Neural progenitor cell (in vitro differentiated cells): ENCODE measurements at regions not wholly inside any gene's neighbourhood (a gene's known extent, or its start where the extent isn't known, plus 50 kb on each side); places are given as distances from the start of the nearest gene placed in this dataset.

ENCODE experiments used
- DNase-seq: peaks from one replicate; pipeline ENCODE4 v3.0.0-alpha.2; 2016; ENCODE audit warnings: low spot score
- H2AFZ ChIP-seq: fragments of 200-600 bp; sonication (generic); replicated peaks from 2 replicates; pipeline ENCODE4 v1.6.1; 2016; ENCODE audit warnings: antibody characterized with exemption
- H3F3A ChIP-seq: fragments of 200-600 bp; sonication (generic); 2 replicates; pipeline ENCODE4 v1.6.1; 2016; ENCODE audit warnings: antibody characterized with exemption, low read depth
- H3K27ac ChIP-seq: fragments of 200-600 bp; sonication (generic); 2 replicates; pipeline ENCODE4 v1.5.1; 2016; ENCODE audit warnings: mild to moderate bottlenecking
- H3K27me3 ChIP-seq: fragments of 200-600 bp; sonication (generic); 2 replicates; pipeline ENCODE4 v1.6.1; 2016; ENCODE audit warnings: mild to moderate bottlenecking, moderate library complexity
- H3K36me3 ChIP-seq: fragments of 200-600 bp; sonication (generic); 2 replicates; pipeline ENCODE4 v1.5.1; 2016
- H3K4me1 ChIP-seq: fragments of 200-600 bp; sonication (generic); 2 replicates; pipeline ENCODE4 v1.6.1; 2016; ENCODE audit warnings: mixed run types
- H3K4me2 ChIP-seq: fragments of 200-600 bp; sonication (generic); 2 replicates; pipeline ENCODE4 v1.6.1; 2016
- H3K4me3 ChIP-seq: fragments of 200-600 bp; sonication (generic); 2 replicates; pipeline ENCODE4 v1.5.1; 2016
- H3K79me2 ChIP-seq: fragments of 200-600 bp; sonication (generic); 2 replicates; pipeline ENCODE4 v1.6.1; 2016; ENCODE audit warnings: low read depth
- H3K9ac ChIP-seq: fragments of 200-600 bp; sonication (generic); 2 replicates; pipeline ENCODE4 v1.6.1; 2016
- H3K9me3 ChIP-seq: fragments of 200-600 bp; sonication (generic); 2 replicates; pipeline ENCODE4 v1.5.1; 2016; ENCODE audit warnings: low read depth
- H4K20me1 ChIP-seq: fragments of 200-600 bp; sonication (generic); 2 replicates; pipeline ENCODE4 v1.6.1; 2016; ENCODE audit warnings: low read depth
- H3K27ac Mint-ChIP-seq: 3 replicates; pipeline ENCODE4 v1.8.0; 2021; ENCODE audit warnings: mixed read lengths
- H3K27me3 Mint-ChIP-seq: 2 replicates; pipeline ENCODE4 v1.8.0; 2022; ENCODE audit warnings: low read depth, mild to moderate bottlenecking, inconsistent platforms, moderate library complexity, mixed read lengths; ENCODE audit not compliant: insufficient read depth
- H3K36me3 Mint-ChIP-seq: 3 replicates; pipeline ENCODE4 v1.8.0; 2021; ENCODE audit warnings: mixed read lengths
- H3K4me1 Mint-ChIP-seq: 3 replicates; pipeline ENCODE4 v1.8.0; 2021; ENCODE audit warnings: mixed read lengths
- H3K4me3 Mint-ChIP-seq: 3 replicates; pipeline ENCODE4 v1.8.0; 2021; ENCODE audit warnings: mild to moderate bottlenecking, moderate library complexity, mixed read lengths
- H3K9me3 Mint-ChIP-seq: 3 replicates; pipeline ENCODE4 v1.8.0; 2020; ENCODE audit warnings: mixed read lengths
- EZH2 ChIP-seq: fragments of 200-600 bp; sonication (generic); IDR thresholded peaks from 2 replicates; pipeline ENCODE4 v1.6.1; 2017; ENCODE audit warnings: antibody characterized with exemption, mild to moderate bottlenecking, moderate library complexity
- EZH2phosphoT487 ChIP-seq: fragments of 200-600 bp; sonication (generic); IDR thresholded peaks from 2 replicates; pipeline ENCODE4 v1.6.1; 2017; ENCODE audit warnings: antibody characterized with exemption
- TF ChIP-seq, protein P1 (sequence below): fragments of 200-600 bp; sonication (generic); IDR thresholded peaks from 2 replicates; pipeline ENCODE4 v1.5.1; 2017; ENCODE audit warnings: antibody characterized with exemption, mild to moderate bottlenecking

DNA sequence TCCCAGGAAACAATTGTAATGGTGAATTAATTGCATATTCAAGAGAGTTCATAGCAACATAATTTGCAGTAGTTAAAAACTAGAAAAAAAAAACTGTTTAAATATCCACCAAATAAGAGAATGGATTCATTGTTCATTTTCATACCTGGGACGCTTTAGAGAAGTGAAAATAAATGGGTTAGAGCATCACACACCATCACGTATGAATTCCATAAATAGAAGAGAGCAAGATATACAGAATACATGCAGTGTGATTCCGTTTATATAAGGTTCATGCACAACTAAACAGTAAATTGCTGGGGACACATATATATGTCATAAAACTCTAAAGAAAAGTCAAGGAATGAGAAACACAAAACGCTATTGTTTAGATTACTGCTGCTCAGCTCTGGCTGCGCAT lies 577.0 kb upstream of the KCNMB2 start:
- H3K36me3 ChIP-seq = no peaks in the 10 kb centered on the region
- H4K20me1 ChIP-seq = no peaks in the 10 kb centered on the region
- Mint-ChIP-seq H3K9me3 (no peaks in the 10 kb centered on the region), H3K4me3 (no peak overlapping the region), H3K36me3 (no peaks in the 10 kb centered on the region), H3K27ac (no peak overlapping the region), H3K27me3 (peaks cover 2% of the 10 kb centered on the region), H3K4me1 (no peaks in the 10 kb centered on the region)
- no peaks in the 10 kb centered on the region for H3K27me3 ChIP-seq
- TF ChIP-seq EZH2 (no peak), EZH2phosphoT487 (no peak)
- TF ChIP-seq, protein P1, sequence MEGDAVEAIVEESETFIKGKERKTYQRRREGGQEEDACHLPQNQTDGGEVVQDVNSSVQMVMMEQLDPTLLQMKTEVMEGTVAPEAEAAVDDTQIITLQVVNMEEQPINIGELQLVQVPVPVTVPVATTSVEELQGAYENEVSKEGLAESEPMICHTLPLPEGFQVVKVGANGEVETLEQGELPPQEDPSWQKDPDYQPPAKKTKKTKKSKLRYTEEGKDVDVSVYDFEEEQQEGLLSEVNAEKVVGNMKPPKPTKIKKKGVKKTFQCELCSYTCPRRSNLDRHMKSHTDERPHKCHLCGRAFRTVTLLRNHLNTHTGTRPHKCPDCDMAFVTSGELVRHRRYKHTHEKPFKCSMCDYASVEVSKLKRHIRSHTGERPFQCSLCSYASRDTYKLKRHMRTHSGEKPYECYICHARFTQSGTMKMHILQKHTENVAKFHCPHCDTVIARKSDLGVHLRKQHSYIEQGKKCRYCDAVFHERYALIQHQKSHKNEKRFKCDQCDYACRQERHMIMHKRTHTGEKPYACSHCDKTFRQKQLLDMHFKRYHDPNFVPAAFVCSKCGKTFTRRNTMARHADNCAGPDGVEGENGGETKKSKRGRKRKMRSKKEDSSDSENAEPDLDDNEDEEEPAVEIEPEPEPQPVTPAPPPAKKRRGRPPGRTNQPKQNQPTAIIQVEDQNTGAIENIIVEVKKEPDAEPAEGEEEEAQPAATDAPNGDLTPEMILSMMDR = no peak
- no peak overlapping the region for H2AFZ ChIP-seq
- no peak overlapping the region for H3K4me2 ChIP-seq
- H3K9me3 ChIP-seq = no peaks in the 10 kb centered on the region
- no peaks in the 10 kb centered on the region for H3K4me1 ChIP-seq
- no peaks in the 10 kb centered on the region for H3F3A ChIP-seq
- DNase-seq = no peak
- H3K27ac ChIP-seq = no peak overlapping the region
- no peaks in the 10 kb centered on the region for H3K79me2 ChIP-seq
- H3K4me3 ChIP-seq = no peak overlapping the region
- H3K9ac ChIP-seq = no peak overlapping the region

DNA sequence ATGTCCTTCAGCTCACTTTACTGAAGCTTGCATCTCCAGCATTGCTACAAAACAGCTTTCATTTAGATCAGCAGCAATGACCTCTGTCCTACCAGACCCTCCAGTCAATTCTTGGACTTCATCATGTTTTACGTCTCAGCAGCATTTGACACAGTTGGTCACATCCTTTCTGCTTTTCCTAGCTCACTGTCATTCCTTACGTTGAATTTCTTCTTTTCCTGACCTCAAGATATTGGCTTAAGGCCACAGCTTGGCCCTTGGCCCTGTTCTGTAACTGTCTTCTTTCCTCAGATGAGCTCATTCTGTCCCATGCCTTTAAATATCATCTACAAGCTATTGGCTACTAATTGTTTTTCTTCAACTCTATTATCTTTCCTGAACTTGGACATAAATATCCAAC lies 576.2 kb upstream of the KCNMB2 start:
- H3K27me3 Mint-ChIP-seq = no peaks in the 10 kb centered on the region
- Histone ChIP-seq H3K9ac (no peak overlapping the region), H2AFZ (no peak overlapping the region), H3K27me3 (no peaks in the 10 kb centered on the region), H3K27ac (no peak overlapping the region), H3K79me2 (no peaks in the 10 kb centered on the region), H3K4me3 (no peak overlapping the region), H4K20me1 (no peaks in the 10 kb centered on the region), H3F3A (no peaks in the 10 kb centered on the region), H3K4me2 (no peak overlapping the region), H3K4me1 (no peaks in the 10 kb centered on the region), H3K9me3 (no peaks in the 10 kb centered on the region), H3K36me3 (no peaks in the 10 kb centered on the region)
- no peaks in the 10 kb centered on the region for H3K4me1 Mint-ChIP-seq
- H3K27ac Mint-ChIP-seq = no peak overlapping the region
- no peak for TF ChIP-seq EZH2
- TF ChIP-seq, protein P1 = no peak
- no peak for TF ChIP-seq EZH2phosphoT487
- no peak overlapping the region for H3K4me3 Mint-ChIP-seq
- no peaks in the 10 kb centered on the region for H3K9me3 Mint-ChIP-seq
- no peaks in the 10 kb centered on the region for H3K36me3 Mint-ChIP-seq
- no peak for DNase-seq

DNA sequence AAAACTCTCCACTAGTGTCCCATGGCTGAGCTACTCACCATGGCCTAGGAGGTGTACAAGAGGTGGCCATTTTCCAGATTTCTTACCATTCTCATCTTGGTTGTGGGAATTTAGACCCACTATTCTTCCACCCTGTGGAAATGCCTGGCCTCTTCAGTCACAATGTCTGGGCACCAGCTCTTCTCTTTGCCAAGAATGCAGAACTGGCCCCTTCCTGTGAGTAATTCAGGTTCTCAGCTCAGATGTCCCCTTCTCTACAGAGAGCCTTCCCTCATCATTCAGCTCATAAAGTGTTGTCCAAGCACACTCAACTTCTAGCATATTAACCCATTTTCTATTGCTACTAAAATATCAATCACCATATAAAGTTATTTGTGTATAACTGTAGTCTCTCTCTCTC lies 575.5 kb upstream of the KCNMB2 start:
- Histone ChIP-seq H3K9me3 (no peaks in the 10 kb centered on the region), H3K36me3 (no peaks in the 10 kb centered on the region), H3K4me3 (no peak overlapping the region), H4K20me1 (no peaks in the 10 kb centered on the region), H3K27me3 (no peaks in the 10 kb centered on the region), H3K4me2 (no peak overlapping the region), H3K9ac (no peak overlapping the region), H3K4me1 (no peaks in the 10 kb centered on the region), H3K79me2 (no peaks in the 10 kb centered on the region), H3K27ac (no peak overlapping the region), H2AFZ (no peak overlapping the region), H3F3A (no peaks in the 10 kb centered on the region)
- no peak for DNase-seq
- Mint-ChIP-seq H3K27me3 (peaks cover 3% of the 10 kb centered on the region), H3K9me3 (no peaks in the 10 kb centered on the region), H3K4me1 (no peaks in the 10 kb centered on the region), H3K36me3 (no peaks in the 10 kb centered on the region), H3K27ac (no peak overlapping the region), H3K4me3 (no peak overlapping the region)
- TF ChIP-seq, protein P1 = no peak
- TF ChIP-seq EZH2 = no peak
- no peak for TF ChIP-seq EZH2phosphoT487

DNA sequence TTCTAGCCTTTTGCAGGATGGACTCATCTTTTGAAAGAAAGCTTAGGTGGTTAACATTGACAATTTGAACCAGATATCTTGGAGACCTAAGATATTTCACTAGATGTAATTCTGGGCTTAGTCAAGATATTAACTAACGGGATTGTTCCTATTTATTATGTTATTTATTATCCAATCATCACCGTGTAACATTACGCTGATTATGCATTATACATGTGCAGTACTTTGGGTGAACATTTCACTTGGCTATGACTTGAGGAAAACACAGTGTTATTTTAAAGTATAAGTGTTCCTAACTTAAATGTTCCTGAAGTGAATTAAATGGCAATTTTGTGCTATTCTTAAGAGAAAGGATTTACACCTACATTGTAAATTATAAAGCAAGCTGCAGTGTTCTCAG lies 574.5 kb upstream of the KCNMB2 start:
- no peak overlapping the region for H3K4me2 ChIP-seq
- no peaks in the 10 kb centered on the region for H3K9me3 Mint-ChIP-seq
- H3K27me3 ChIP-seq = no peaks in the 10 kb centered on the region
- H3K27me3 Mint-ChIP-seq = peaks cover 3% of the 10 kb centered on the region
- H3K4me3 ChIP-seq = no peak overlapping the region
- no peak overlapping the region for H2AFZ ChIP-seq
- H3K79me2 ChIP-seq = no peaks in the 10 kb centered on the region
- no peaks in the 10 kb centered on the region for H4K20me1 ChIP-seq
- TF ChIP-seq EZH2 (no peak), EZH2phosphoT487 (no peak)
- TF ChIP-seq, protein P1 = no peak
- no peaks in the 10 kb centered on the region for H3K9me3 ChIP-seq
- no peaks in the 10 kb centered on the region for H3K4me1 ChIP-seq
- DNase-seq = no peak
- H3K36me3 ChIP-seq = no peaks in the 10 kb centered on the region
- H3K9ac ChIP-seq = no peak overlapping the region
- H3K4me3 Mint-ChIP-seq = no peak overlapping the region
- no peaks in the 10 kb centered on the region for H3F3A ChIP-seq
- no peaks in the 10 kb centered on the region for H3K36me3 Mint-ChIP-seq
- no peaks in the 10 kb centered on the region for H3K4me1 Mint-ChIP-seq
- no peak overlapping the region for H3K27ac ChIP-seq
- no peak overlapping the region for H3K27ac Mint-ChIP-seq
